Left lung (tissue), 4 donors: ENCODE measurements at regions not wholly inside any gene's neighbourhood (a gene's known extent, or its start where the extent isn't known, plus 50 kb on each side); places are given as distances from the start of the nearest gene placed in this dataset.

Source experiments
- ATAC-seq: fragments of 200-7000 bp; cut with Tn5 transposase; one replicate; pipeline ENCODE4 v1.9.1; 2020; ENCODE audit warnings: moderate library complexity
- DNase-seq, 4 donors: peaks; one replicate each; pipeline ENCODE4 v3.0.0-alpha.2; 2013 to 2020
- H3K27ac ChIP-seq, 2 donors: fragments of 200-600 bp; sonication (generic) in 1 of 2; one replicate each; pipeline versions ENCODE4 v1.5.0 to v1.8.0; 2020 to 2021
- H3K27me3 ChIP-seq, 2 donors: fragments of 200-600 bp; sonication (generic) in 1 of 2; one replicate each; pipeline versions ENCODE4 v1.5.0 to v1.8.0; 2020 to 2021
- H3K36me3 ChIP-seq, 2 donors: fragments of 200-600 bp; sonication (generic) in 1 of 2; one replicate each; pipeline versions ENCODE4 v1.5.0 to v1.8.0; 2020 to 2021
- H3K4me1 ChIP-seq, 2 donors: fragments of 200-600 bp; one replicate each; pipeline ENCODE4 v1.8.0; 2021
- H3K4me3 ChIP-seq, 2 donors: fragments of 200-600 bp; sonication (generic) in 1 of 2; one replicate each; pipeline versions ENCODE4 v1.5.0 to v1.8.0; 2020 to 2021; ENCODE audit warnings: mild to moderate bottlenecking in 1 of 2
- H3K9me3 ChIP-seq, 2 donors: fragments of 200-600 bp; sonication (generic) in 1 of 2; one replicate each; pipeline versions ENCODE4 v1.5.0 to v1.8.0; 2020 to 2021
- intact Hi-C, 2 donors: fragments of 100-400 bp; cut with DNase I; formaldehyde crosslinking; loops; one replicate each; pipeline versions ENCODE4 v1.11.2 to v1.14.2; 2022
- TF ChIP-seq, protein P1 (sequence below), 2 donors: fragments of 200-600 bp; sonication (generic) in 1 of 2; IDR thresholded peaks; one replicate each; pipeline versions ENCODE4 v1.5.0 to v1.8.0; 2021; ENCODE audit warnings: antibody characterized with exemption in 2 of 2
- donor health status: DM: no; HTN: yes; CAD: no.
- donor health status: DM: no; HTN: no; CAD: no.

DNA sequence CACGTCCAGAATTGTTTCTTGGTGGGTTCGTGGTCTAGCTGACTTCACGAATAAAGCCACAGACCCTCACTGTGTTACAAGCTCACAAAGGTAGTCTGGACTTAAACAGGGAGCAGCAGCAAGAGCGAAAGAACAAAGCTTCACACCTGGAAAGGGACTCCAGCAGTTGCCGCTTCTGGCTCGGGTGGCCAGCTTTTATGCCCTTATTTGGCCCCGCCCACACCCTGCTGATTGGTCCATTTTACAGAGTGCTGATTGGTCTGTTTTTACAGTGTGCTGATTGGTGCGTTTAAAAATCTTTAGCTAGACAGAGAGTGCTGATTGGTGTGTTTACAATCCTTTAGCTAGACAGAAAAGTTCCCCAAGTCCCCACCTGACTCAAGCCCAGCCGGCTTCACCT, 194.2 kb upstream of the NDN start:
- Histone ChIP-seq H3K27me3 (no peaks in the 10 kb centered on the region), H3K9me3 (peaks cover 0 to 3% of the 10 kb centered on the region in 2 donors), H3K4me3 (no peak overlapping the region), H3K4me1 (no peaks in the 10 kb centered on the region), H3K27ac (no peak overlapping the region), H3K36me3 (no peaks in the 10 kb centered on the region)
- DNase-seq (no peak), ATAC-seq (no peak)
- TF ChIP-seq, protein P1, sequence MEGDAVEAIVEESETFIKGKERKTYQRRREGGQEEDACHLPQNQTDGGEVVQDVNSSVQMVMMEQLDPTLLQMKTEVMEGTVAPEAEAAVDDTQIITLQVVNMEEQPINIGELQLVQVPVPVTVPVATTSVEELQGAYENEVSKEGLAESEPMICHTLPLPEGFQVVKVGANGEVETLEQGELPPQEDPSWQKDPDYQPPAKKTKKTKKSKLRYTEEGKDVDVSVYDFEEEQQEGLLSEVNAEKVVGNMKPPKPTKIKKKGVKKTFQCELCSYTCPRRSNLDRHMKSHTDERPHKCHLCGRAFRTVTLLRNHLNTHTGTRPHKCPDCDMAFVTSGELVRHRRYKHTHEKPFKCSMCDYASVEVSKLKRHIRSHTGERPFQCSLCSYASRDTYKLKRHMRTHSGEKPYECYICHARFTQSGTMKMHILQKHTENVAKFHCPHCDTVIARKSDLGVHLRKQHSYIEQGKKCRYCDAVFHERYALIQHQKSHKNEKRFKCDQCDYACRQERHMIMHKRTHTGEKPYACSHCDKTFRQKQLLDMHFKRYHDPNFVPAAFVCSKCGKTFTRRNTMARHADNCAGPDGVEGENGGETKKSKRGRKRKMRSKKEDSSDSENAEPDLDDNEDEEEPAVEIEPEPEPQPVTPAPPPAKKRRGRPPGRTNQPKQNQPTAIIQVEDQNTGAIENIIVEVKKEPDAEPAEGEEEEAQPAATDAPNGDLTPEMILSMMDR (IDR thresholded peaks at IDR 0.05): no peak
- intact Hi-C loops: no loop called here

DNA sequence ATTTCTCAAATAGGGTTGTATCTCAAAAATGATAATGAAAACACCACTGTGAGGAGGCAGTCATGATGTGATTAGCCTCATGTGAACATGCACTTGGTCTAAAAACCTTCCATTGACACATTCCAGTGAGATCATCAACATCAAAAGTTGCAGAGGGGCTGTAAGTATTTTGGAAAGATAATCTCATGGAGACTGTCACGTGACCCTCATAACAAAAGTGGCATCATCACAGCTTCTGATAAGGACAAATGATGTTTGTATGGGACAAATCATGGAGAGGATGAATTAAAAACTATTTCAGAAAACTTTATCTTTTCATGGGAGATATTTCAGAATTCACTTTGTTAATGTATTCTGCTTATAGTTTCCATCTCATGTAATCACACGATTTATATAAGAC, 203.1 kb upstream of the NDN start:
- ATAC-seq: no peak
- H3K4me1 ChIP-seq: no peaks in the 10 kb centered on the region
- intact Hi-C loops: no loop called here

DNA sequence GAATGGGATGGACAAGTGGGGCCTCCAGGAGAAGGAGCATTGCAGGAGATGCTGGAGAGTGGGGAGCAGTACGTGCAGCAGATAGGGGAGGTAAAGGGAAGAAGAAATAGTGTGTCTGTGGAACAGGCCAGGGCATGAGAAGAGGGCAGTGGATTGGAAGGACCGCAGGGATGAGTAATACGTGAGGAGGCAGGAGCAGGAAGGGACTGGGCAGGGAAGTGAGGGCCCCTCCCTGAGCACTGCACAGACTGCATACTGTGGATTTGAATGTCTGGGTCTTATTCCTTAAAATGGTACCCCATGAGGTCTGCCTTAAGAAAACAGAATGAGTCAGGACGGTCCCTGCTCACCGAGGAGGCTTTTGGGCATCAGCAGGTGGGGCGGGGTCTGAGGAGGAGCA, 210.0 kb upstream of the NDN start:
- TF ChIP-seq, protein P1 (IDR thresholded peaks at IDR 0.05): no peak
- no peak for ATAC-seq
- H3K27me3 ChIP-seq: peaks cover 0 to 9% of the 10 kb centered on the region in 2 donors

More for the DNA sequence above, 203.1 kb upstream of the NDN start:
- no peaks in the 10 kb centered on the region for H3K9me3 ChIP-seq
- DNase-seq: no peak
- no peak overlapping the region for H3K4me3 ChIP-seq
- no peak overlapping the region for H3K27ac ChIP-seq
- no peaks in the 10 kb centered on the region for H3K27me3 ChIP-seq
- TF ChIP-seq, protein P1 (IDR thresholded peaks at IDR 0.05): no peak
- H3K36me3 ChIP-seq: no peaks in the 10 kb centered on the region

DNA sequence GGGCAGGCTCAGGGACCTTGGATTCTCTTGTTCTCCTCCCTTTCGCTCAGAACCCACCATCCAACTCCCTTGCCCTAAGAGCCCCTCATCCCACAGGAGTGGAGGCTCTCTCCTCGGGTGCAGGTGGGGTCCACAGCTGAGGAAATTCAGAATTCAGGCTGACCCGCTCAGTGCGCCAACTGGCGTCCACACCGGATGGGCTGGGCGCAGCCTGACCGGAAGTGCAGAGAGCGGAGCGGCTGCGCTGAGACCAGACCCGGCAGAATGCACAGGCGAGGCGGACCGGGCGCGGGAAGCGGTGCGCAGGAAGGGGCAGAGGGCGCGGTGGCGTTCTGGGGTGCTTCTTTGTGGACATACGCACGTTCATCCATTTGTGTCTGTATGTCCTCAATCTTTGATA, 210.4 kb upstream of the NDN start:
- H3K4me3 ChIP-seq: peak overlapping the region in 1 of 2 donors; percentile 9
- peaks cover 0 to 13% of the 10 kb centered on the region in 2 donors for H3K9me3 ChIP-seq
- ATAC-seq (no peak), DNase-seq (peak in 2 of 4 donors; percentile 21 to 81)
- H3K27ac ChIP-seq: no peak overlapping the region
- H3K27me3 ChIP-seq: peaks cover 0 to 9% of the 10 kb centered on the region in 2 donors
- intact Hi-C loops: no loop called here
- no peaks in the 10 kb centered on the region for H3K36me3 ChIP-seq
- TF ChIP-seq, protein P1 (IDR thresholded peaks at IDR 0.05): no peak
- H3K4me1 ChIP-seq: no peaks in the 10 kb centered on the region

More for the DNA sequence above, 210.0 kb upstream of the NDN start:
- no peaks in the 10 kb centered on the region for H3K36me3 ChIP-seq
- peaks cover 0 to 13% of the 10 kb centered on the region in 2 donors for H3K9me3 ChIP-seq
- intact Hi-C loops: no loop called here
- no peak for DNase-seq
- no peak overlapping the region for H3K27ac ChIP-seq
- H3K4me1 ChIP-seq: no peaks in the 10 kb centered on the region
- no peak overlapping the region for H3K4me3 ChIP-seq

DNA sequence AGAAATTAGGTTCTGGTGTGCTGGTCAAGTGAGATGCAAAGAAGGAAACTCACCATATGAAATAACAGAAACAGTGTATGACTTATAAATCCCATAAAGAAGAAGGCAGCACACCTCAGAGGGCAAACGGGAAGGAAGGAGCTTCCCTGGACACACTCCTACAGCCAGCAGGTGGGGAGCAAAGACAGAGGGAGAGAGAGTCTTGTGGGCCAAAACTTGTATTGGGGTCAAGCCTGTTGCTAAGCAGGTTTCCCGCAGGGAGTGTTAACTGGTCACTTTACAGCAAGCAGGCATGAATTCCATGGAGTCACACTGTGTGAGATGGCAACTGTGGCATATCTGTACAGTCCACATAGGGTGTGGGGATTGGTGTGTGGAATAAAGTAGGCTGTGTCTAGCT, 222.9 kb upstream of the NDN start:
- ATAC-seq: no peak
- intact Hi-C loops: no loop called here
- no peak overlapping the region for H3K27ac ChIP-seq

More for the DNA sequence above, 222.9 kb upstream of the NDN start:
- H3K4me3 ChIP-seq: no peak overlapping the region
- H3K4me1 ChIP-seq: no peaks in the 10 kb centered on the region
- TF ChIP-seq, protein P1 (IDR thresholded peaks at IDR 0.05): no peak
- no peak for DNase-seq
- no peaks in the 10 kb centered on the region for H3K36me3 ChIP-seq
- H3K9me3 ChIP-seq: no peaks in the 10 kb centered on the region
- no peaks in the 10 kb centered on the region for H3K27me3 ChIP-seq
